ENCODE measurements at regions not wholly inside any gene's neighbourhood (a gene's known extent, or its start where the extent isn't known, plus 50 kb on each side); places are given as distances from the start of the nearest gene placed in this dataset.

GRCh38 chr2:225254363-225254762, 145.1 kb upstream of the NYAP2 start:
- TF ChIP-seq, protein P1, sequence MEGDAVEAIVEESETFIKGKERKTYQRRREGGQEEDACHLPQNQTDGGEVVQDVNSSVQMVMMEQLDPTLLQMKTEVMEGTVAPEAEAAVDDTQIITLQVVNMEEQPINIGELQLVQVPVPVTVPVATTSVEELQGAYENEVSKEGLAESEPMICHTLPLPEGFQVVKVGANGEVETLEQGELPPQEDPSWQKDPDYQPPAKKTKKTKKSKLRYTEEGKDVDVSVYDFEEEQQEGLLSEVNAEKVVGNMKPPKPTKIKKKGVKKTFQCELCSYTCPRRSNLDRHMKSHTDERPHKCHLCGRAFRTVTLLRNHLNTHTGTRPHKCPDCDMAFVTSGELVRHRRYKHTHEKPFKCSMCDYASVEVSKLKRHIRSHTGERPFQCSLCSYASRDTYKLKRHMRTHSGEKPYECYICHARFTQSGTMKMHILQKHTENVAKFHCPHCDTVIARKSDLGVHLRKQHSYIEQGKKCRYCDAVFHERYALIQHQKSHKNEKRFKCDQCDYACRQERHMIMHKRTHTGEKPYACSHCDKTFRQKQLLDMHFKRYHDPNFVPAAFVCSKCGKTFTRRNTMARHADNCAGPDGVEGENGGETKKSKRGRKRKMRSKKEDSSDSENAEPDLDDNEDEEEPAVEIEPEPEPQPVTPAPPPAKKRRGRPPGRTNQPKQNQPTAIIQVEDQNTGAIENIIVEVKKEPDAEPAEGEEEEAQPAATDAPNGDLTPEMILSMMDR (IDR thresholded peaks at IDR 0.05) = no peak
- TF ChIP-seq POLR2A (IDR thresholded peaks at IDR 0.05) = no peak
- TF ChIP-seq EP300 (IDR thresholded peaks at IDR 0.05) = no peak

All from ovary (tissue), 3 donors.